ENCODE measurements at regions not wholly inside any gene's neighbourhood (a gene's known extent, or its start where the extent isn't known, plus 50 kb on each side); places are given as distances from the start of the nearest gene placed in this dataset.

DNA sequence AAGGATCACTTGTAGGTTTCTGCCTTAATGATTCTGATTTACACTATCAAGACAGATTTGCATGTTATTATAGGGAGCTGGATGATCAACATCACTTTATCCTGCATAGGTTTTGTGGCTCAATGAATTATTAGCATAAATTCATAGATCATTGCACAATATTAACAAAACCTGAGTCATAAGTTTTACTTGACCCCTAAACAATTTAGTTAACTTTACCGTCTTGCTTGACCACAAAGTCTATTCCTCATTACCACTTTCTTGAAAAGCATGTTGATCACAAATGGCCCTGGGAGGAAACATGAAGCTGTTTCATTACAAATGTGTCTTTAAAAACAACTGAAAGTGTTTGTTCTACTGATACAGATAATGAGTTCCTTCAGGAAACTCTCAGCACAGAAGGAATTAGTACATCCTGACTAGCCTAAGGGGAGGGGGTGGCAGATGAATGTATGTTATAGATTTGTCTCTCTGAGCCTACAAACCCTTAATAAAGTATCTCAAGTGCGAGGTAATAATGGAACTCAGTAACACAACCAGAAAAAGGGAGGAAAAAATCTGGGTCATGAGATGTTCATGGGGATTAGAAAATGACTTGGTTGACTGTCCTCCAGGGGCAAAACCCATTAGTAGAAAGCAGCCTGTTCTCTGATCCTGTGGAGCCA is 303.4 kb downstream of the PIK3C3 start:
- TF ChIP-seq, protein P1, sequence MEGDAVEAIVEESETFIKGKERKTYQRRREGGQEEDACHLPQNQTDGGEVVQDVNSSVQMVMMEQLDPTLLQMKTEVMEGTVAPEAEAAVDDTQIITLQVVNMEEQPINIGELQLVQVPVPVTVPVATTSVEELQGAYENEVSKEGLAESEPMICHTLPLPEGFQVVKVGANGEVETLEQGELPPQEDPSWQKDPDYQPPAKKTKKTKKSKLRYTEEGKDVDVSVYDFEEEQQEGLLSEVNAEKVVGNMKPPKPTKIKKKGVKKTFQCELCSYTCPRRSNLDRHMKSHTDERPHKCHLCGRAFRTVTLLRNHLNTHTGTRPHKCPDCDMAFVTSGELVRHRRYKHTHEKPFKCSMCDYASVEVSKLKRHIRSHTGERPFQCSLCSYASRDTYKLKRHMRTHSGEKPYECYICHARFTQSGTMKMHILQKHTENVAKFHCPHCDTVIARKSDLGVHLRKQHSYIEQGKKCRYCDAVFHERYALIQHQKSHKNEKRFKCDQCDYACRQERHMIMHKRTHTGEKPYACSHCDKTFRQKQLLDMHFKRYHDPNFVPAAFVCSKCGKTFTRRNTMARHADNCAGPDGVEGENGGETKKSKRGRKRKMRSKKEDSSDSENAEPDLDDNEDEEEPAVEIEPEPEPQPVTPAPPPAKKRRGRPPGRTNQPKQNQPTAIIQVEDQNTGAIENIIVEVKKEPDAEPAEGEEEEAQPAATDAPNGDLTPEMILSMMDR (IDR thresholded peaks at IDR 0.05) = no peak
- TF ChIP-seq POLR2A (IDR thresholded peaks at IDR 0.05) = no peak
- no peak for TF ChIP-seq EP300 (IDR thresholded peaks at IDR 0.05)

Data from tibial nerve (tissue), 4 donors.